Epithelial cell of esophagus (primary cell): ENCODE measurements at regions not wholly inside any gene's neighbourhood (a gene's known extent, or its start where the extent isn't known, plus 50 kb on each side); places are given as distances from the start of the nearest gene placed in this dataset.

ENCODE experiments used
- DNase-seq: peaks from one replicate; pipeline ENCODE4 v3.0.0; 2010; ENCODE audit warnings: low read depth
- H3K4me3 ChIP-seq: 2 replicates; pipeline ENCODE4 v1.5.1; 2011; ENCODE audit warnings: mild to moderate bottlenecking, low read length, control low read depth
- TF ChIP-seq, protein P1 (sequence below): IDR thresholded peaks from 2 replicates; pipeline ENCODE4 v1.5.1; 2011; ENCODE audit warnings: low read depth, mild to moderate bottlenecking, low read length, control low read depth, inconsistent platforms; ENCODE audit not compliant: insufficient read depth; ENCODE audit errors: missing control alignments

DNA sequence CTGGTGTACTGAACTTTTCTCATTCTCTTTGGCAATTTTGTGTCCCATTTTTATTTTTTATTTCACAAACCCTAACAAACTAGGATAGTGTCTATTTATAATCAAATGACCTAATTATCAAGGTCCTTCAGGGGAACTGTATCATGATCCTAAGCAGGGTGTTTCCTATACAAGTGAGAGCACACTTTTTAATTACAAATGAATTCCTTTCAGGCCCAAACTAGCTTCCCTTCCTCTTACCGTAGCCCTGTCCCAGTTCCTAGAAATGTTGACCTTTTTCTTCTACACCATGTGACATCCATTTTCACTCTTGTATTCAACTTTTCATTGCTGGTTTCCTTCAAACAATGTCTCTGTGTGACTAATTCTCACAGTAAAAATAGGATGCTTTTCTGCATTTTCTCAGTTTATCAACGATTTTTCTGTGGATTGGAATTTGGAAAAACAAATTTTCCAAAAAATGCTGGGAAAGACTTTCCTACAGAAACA, 411.4 kb downstream of the CCDC91 start:
- TF ChIP-seq, protein P1, sequence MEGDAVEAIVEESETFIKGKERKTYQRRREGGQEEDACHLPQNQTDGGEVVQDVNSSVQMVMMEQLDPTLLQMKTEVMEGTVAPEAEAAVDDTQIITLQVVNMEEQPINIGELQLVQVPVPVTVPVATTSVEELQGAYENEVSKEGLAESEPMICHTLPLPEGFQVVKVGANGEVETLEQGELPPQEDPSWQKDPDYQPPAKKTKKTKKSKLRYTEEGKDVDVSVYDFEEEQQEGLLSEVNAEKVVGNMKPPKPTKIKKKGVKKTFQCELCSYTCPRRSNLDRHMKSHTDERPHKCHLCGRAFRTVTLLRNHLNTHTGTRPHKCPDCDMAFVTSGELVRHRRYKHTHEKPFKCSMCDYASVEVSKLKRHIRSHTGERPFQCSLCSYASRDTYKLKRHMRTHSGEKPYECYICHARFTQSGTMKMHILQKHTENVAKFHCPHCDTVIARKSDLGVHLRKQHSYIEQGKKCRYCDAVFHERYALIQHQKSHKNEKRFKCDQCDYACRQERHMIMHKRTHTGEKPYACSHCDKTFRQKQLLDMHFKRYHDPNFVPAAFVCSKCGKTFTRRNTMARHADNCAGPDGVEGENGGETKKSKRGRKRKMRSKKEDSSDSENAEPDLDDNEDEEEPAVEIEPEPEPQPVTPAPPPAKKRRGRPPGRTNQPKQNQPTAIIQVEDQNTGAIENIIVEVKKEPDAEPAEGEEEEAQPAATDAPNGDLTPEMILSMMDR: no peak
- no peak for DNase-seq
- no peak overlapping the region for H3K4me3 ChIP-seq

DNA sequence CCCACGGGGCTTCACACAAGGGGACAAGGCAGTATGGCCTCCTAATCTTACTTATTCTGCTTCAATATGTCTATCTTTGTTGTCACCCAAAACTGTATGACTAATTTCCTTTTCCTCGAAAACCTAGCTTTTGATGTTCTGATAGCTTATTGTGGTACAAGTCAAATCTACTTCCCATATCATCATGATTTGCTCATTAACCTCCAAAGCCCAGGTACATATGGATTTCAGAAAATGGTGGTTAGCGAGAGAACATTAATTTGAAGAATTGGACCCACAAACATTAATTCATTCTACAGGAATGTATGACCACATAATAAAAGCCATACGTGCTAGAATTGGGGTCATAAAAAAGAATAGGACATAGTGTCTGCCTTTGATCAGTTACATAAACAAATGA, 412.5 kb downstream of the CCDC91 start:
- no peak overlapping the region for H3K4me3 ChIP-seq
- DNase-seq: no peak
- TF ChIP-seq, protein P1: no peak

DNA sequence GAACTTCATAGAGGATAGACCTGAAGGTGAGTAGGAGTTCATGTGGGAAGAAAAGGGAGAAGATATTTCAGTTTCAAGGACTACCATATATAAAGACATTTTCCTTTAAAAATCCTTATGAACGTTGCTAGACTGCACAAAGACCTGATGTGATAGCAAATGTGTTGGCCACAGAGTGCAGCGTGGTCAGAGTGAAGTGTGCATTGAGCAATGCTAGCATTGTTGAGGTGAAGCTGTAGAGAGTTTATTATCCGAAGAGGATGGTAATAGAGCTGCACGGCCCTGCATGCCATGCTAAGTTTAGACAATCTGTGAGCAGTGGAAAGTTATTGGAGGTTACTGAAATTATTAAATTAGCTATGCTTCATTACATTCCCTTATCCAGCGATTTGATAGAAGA, 413.0 kb downstream of the CCDC91 start:
- H3K4me3 ChIP-seq: no peak overlapping the region
- DNase-seq: no peak
- TF ChIP-seq, protein P1: no peak

DNA sequence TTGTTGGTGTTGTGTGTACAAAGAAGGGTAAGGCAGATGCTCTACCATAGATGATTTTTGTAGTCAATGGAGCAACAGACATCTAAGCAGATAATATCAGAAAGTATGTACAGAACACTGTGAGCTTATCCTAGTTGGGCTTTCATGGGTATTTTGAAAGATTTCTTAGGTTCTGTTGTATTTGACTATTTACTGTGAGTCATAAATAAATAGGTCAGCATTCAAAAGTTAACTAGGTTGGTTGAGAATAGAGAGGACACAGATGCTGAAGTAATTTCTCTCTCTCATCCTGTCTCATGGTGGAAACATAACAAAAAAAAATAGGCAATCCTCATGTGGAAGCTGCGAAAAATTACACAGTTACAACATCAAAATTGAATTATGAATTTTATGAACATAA, 413.5 kb downstream of the CCDC91 start:
- TF ChIP-seq, protein P1: no peak
- DNase-seq: no peak
- H3K4me3 ChIP-seq: no peak overlapping the region

DNA sequence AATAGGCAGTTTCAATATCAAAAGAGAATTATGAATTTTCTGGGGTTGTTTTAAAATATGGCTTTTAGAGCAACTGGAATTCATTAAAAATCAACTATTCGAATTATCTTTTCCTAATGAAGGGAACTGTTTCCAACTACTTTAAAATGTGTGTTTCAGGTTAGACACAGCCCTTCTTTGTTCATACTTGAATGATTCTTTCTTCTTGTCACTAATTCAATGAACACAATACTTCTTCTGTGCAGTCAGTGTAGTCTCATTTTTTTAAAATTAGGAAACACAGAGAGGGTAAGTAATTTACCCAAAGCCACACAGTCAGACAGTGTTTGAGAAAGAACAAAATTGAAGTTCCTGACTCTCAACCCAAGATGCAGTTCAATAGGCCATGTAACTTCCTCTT, 414.0 kb downstream of the CCDC91 start:
- TF ChIP-seq, protein P1: no peak
- no peak for DNase-seq
- H3K4me3 ChIP-seq: no peak overlapping the region

DNA sequence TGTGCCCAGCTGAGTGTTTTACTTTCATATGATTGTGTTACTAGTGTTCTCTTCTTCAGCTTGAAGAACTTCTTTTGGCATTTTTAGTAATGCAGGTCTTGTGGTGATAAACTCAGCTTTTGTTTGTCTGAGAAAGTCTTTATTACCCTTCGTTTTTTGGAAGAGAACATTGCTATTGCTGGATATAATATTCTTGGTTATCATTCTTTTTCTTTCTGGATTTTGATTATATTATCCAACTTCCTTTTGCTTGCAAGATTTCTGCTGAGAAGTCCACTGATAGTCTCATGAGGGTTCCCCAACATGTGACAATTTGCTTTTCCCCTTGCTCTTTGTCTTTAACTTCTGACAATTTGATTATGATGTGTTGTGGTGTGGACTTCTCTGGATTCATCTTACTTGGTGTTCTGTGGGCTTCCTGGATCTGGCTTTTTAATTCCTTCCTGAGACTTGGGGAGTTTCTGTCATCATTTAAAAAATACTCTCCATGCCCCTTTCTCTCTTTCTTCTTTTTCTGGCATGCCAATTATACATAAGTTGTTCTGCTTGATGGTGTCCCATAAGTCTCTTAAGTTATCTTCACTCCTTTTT, 416.8 kb downstream of the CCDC91 start:
- no peak overlapping the region for H3K4me3 ChIP-seq
- DNase-seq: no peak
- TF ChIP-seq, protein P1: no peak

DNA sequence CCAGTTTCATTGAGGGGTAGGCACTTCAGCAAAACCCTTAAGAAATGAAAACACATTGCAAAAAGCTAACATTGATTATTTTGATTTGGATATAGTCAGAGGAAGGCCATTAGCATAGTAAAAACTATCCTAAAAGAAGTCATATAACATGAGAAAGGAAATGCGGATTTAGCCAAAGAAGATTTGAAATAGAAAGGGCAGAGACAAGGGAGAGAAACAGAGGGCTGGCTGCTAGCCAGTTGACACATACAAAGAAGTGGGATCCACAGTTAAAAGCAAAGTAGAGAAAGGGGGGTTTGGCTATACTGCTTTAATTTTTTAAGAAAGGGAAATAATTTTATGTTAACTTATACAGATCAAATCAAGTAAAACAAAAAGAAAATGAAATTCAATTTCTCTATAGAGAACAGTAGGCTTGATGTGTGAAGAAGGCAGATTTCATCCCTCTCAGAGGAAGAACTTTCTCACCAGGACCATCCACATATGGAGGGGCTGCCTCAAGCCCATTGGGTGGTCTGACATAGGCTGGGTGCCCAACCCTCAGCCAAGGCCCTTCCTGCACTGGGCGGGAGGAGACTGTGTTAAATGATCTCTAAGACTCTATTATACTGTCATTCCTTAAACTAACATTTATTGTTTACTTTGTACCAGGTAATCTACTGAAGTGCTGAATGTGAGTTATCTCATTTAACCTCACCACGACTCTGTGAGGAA, 420.3 kb downstream of the CCDC91 start:
- TF ChIP-seq, protein P1: no peak
- no peak overlapping the region for H3K4me3 ChIP-seq
- no peak for DNase-seq
